H1 (cell line): ENCODE measurements at regions not wholly inside any gene's neighbourhood (a gene's known extent, or its start where the extent isn't known, plus 50 kb on each side); places are given as distances from the start of the nearest gene placed in this dataset.

Experiments
- CTCF ChIA-PET: fragments of 300-600 bp; sonication (Branson Sonifier 250); formaldehyde crosslinking; loops from one replicate; lab custom pipeline; 2021; ENCODE audit not compliant: partially characterized antibody; lab: Charles Lee
- POLR2A ChIA-PET: fragments of 300-600 bp; sonication (Branson Sonifier 250); formaldehyde crosslinking; loops from one replicate; lab custom pipeline; 2021; ENCODE audit warnings: inconsistent platforms; ENCODE audit not compliant: partially characterized antibody; lab: Charles Lee
- DNase-seq, 2 experiments: peaks; one replicate each; pipeline versions ENCODE4 v3.0.0 to v3.0.0-alpha.2; 2010 to 2022; ENCODE audit warnings: low spot score in 2 of 2, low read depth in 1 of 2, mixed read lengths in 1 of 2
- FAIRE-seq: peaks from 2 replicates; lab custom pipeline; 2011; peaks lifted over from hg19 to GRCh38; lab: Jason Lieb, UNC
- H2AFZ ChIP-seq: 2 replicates; pipeline ENCODE4 v1.8.1; 2012; ENCODE audit warnings: low read length, inconsistent platforms
- H2AK5ac ChIP-seq: 2 replicates; pipeline ENCODE4 v1.6.1; 2013; ENCODE audit warnings: low read depth, low read length
- H2BK120ac ChIP-seq: replicated peaks from 2 replicates; pipeline ENCODE3; 2013; ENCODE audit warnings: low read depth, low read length, inconsistent platforms
- H2BK12ac ChIP-seq: 2 replicates; pipeline ENCODE4 v1.6.1; 2013; ENCODE audit warnings: low read depth, low read length
- H2BK15ac ChIP-seq: 2 replicates; pipeline ENCODE4 v1.6.1; 2013; ENCODE audit warnings: low read length
- H2BK20ac ChIP-seq: 2 replicates; pipeline ENCODE4 v1.6.1; 2013; ENCODE audit warnings: low read length
- H2BK5ac ChIP-seq: 2 replicates; pipeline ENCODE4 v1.6.1; 2013; ENCODE audit warnings: low read depth, low read length
- H3K14ac ChIP-seq: 2 replicates; pipeline ENCODE4 v1.6.1; 2013; ENCODE audit warnings: inconsistent platforms; ENCODE audit not compliant: insufficient read length
- H3K18ac ChIP-seq: 2 replicates; pipeline ENCODE4 v1.6.1; 2013; ENCODE audit warnings: low read length; ENCODE audit errors: extremely low read depth
- H3K23ac ChIP-seq: 2 replicates; pipeline ENCODE4 v1.6.1; 2013; ENCODE audit warnings: inconsistent platforms; ENCODE audit not compliant: insufficient read length
- H3K23me2 ChIP-seq: 2 replicates; pipeline ENCODE4 v1.6.1; 2013; ENCODE audit warnings: low read depth, low read length
- H3K27ac ChIP-seq: 2 replicates; pipeline ENCODE4 v1.6.1; 2011; ENCODE audit warnings: low read depth, low read length, inconsistent platforms
- H3K27me3 ChIP-seq, 4 experiments: replicated peaks in 1 of 4; 1 replicate in 1 of 4; 2 replicates in 3 of 4; pipeline versions ENCODE4 v1.6.1 to v1.8.1; 2011 to 2013; ENCODE audit warnings: low read length in 3 of 4, mild to moderate bottlenecking in 3 of 4, inconsistent platforms in 2 of 4, mixed read lengths in 2 of 4, moderate library complexity in 1 of 4; ENCODE audit not compliant: control insufficient read depth in 3 of 4, insufficient read depth in 3 of 4; ENCODE audit errors: extremely low read depth in 1 of 4
- H3K36me3 ChIP-seq, 4 experiments: 2 replicates each; pipeline versions ENCODE4 v1.6.1 to v1.8.1; 2011 to 2013; ENCODE audit warnings: mild to moderate bottlenecking in 4 of 4, low read length in 3 of 4, moderate library complexity in 2 of 4, control low read depth in 1 of 4, inconsistent platforms in 1 of 4; ENCODE audit not compliant: insufficient read depth in 4 of 4, control insufficient read depth in 2 of 4
- H3K4ac ChIP-seq: replicated peaks from 2 replicates; pipeline ENCODE3; 2013; ENCODE audit warnings: low read length, low read depth, mixed read lengths, inconsistent platforms; ENCODE audit not compliant: insufficient read length
- H3K4me1 ChIP-seq, 4 experiments: replicated peaks in 1 of 4; 1 replicate in 1 of 4; 2 replicates in 3 of 4; pipeline versions ENCODE4 v1.6.1 to v1.8.1; 2011 to 2013; ENCODE audit warnings: low read length in 3 of 4, inconsistent platforms in 2 of 4, mixed read lengths in 1 of 4; ENCODE audit not compliant: insufficient read depth in 4 of 4, control insufficient read depth in 3 of 4
- H3K4me2 ChIP-seq, 2 experiments: 2 replicates each; pipeline versions ENCODE4 v1.6.1 to v1.8.1; 2011 to 2013; ENCODE audit warnings: low read depth in 2 of 2, low read length in 2 of 2, control low read depth in 1 of 2, inconsistent platforms in 1 of 2, mild to moderate bottlenecking in 1 of 2; ENCODE audit not compliant: insufficient read depth in 1 of 2
- H3K4me3 ChIP-seq, 4 experiments: fragments of 200-600, 300-600 bp in 1 of 4; sonication (generic), shearing (Covaris generic), sonication (Bioruptor Twin) in 1 of 4; 2 replicates each; pipeline versions ENCODE4 v1.5.1 to v1.8.1; 2011 to 2016; ENCODE audit warnings: low read length in 4 of 4, low read depth in 3 of 4, control low read depth in 2 of 4, inconsistent platforms in 2 of 4, mild to moderate bottlenecking in 2 of 4, mixed read lengths in 1 of 4, moderate library complexity in 1 of 4; ENCODE audit not compliant: insufficient read depth in 2 of 4; ENCODE audit errors: extremely low read depth in 1 of 4
- H3K56ac ChIP-seq: replicated peaks from 2 replicates; pipeline ENCODE3; 2013; ENCODE audit warnings: low read depth, mild to moderate bottlenecking, mixed read lengths, low read length, inconsistent platforms; ENCODE audit not compliant: insufficient read length
- H3K79me1 ChIP-seq: 2 replicates; pipeline ENCODE4 v1.6.1; 2013; ENCODE audit warnings: low read depth, low read length, control low read depth
- H3K79me2 ChIP-seq, 2 experiments: 2 replicates each; pipeline versions ENCODE4 v1.6.1 to v1.8.1; 2012 to 2013; ENCODE audit warnings: low read length in 2 of 2, mild to moderate bottlenecking in 2 of 2, inconsistent platforms in 1 of 2; ENCODE audit not compliant: insufficient read depth in 2 of 2, control insufficient read depth in 1 of 2
- H3K9ac ChIP-seq, 4 experiments: replicated peaks in 1 of 4; 1 replicate in 1 of 4; 2 replicates in 3 of 4; pipeline versions ENCODE4 v1.6.1 to v1.8.1; 2011 to 2013; ENCODE audit warnings: low read depth in 3 of 4, low read length in 3 of 4, control low read depth in 2 of 4, mild to moderate bottlenecking in 2 of 4, moderate library complexity in 2 of 4, inconsistent platforms in 1 of 4; ENCODE audit errors: extremely low read depth in 1 of 4
- H3K9me3 ChIP-seq, 2 experiments: 2 replicates each; pipeline versions ENCODE4 v1.6.1 to v1.8.1; 2012 to 2013; ENCODE audit warnings: mild to moderate bottlenecking in 2 of 2, moderate library complexity in 2 of 2, control low read depth in 1 of 2, inconsistent platforms in 1 of 2, low read depth in 1 of 2, low read length in 1 of 2, mixed read lengths in 1 of 2; ENCODE audit not compliant: insufficient read depth in 2 of 2
- H4K20me1 ChIP-seq, 2 experiments: replicated peaks in 1 of 2; 2 replicates each; pipeline versions ENCODE3 to v1.8.1; 2011 to 2013; ENCODE audit warnings: inconsistent platforms in 2 of 2, low read length in 2 of 2, mild to moderate bottlenecking in 1 of 2; ENCODE audit not compliant: insufficient read depth in 2 of 2, control insufficient read depth in 1 of 2
- H4K5ac ChIP-seq: 2 replicates; pipeline ENCODE4 v1.6.1; 2013; ENCODE audit warnings: low read length, low read depth, mixed read lengths, inconsistent platforms; ENCODE audit not compliant: insufficient read length
- H4K8ac ChIP-seq: 2 replicates; pipeline ENCODE4 v1.8.0; 2013; ENCODE audit warnings: mild to moderate bottlenecking, moderate library complexity, low read length, inconsistent platforms; ENCODE audit not compliant: insufficient read depth; ENCODE audit errors: extremely low read depth
- H4K91ac ChIP-seq: replicated peaks from 2 replicates; pipeline ENCODE3; 2013; ENCODE audit warnings: low read length, mixed read lengths, inconsistent platforms; ENCODE audit not compliant: insufficient read length
- MAFK ChIP-seq: IDR thresholded peaks from 2 replicates; pipeline ENCODE4 v1.6.1; 2012; ENCODE audit warnings: low read depth, mild to moderate bottlenecking, improper control_type of control experiment, low read length
- WGBS, 2 experiments: shearing (Covaris generic) in 1 of 2; methylation state at CpG; one replicate each; pipeline versions ENCODE4 v1.1.6 to v1.1.7; 2013 to 2015; ENCODE audit warnings: low lambda C conversion rate in 2 of 2, mixed read lengths in 2 of 2, inconsistent platforms in 1 of 2, low coverage in 1 of 2, missing lambda C conversion rate in 1 of 2; ENCODE audit not compliant: insufficient replicate concordance in 2 of 2, insufficient coverage in 1 of 2, insufficient read length in 1 of 2; ENCODE audit errors: extremely low coverage in 1 of 2, missing lambda C conversion rate in 1 of 2; 5-methylcytosine and 5-hydroxymethylcytosine counted together

DNA sequence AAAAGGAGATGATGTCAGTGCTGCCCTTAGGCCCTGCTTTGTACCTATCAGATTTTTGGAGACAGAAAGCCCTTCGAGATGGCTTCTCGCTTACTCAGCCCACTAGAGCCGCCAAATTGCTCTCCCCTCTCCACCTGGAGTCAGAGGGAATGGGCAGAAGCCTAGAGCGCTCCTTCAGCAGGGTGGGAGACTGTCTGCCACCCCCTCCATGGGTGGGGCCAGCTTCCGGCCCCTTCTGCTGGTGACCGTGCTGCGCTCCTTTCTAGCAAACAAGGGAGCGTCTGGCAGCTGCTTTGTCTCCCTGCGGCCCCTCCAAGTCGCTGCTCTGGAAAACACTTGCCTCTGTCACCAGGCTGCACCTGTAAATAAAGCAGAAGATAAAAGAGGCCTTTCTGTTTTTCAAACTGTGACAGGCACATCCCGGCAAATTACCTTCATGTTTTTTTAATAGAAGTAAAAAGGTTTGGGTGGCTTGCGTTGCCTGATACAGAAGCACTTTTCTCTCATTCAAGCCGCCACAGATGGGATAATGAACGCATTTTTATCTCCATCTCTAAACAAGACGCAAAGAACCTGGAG lies 145.7 kb upstream of the NECTIN1 start:
- Histone ChIP-seq H2BK15ac (no peak overlapping the region), H3K4me3 (no peak overlapping the region), H3K56ac (no peak overlapping the region), H2BK12ac (no peak overlapping the region), H3K23ac (no peak overlapping the region), H3K18ac (no peak overlapping the region), H3K23me2 (no peaks in the 10 kb centered on the region; the same call in 1 of the 2 replicates), H2BK20ac (no peak overlapping the region), H4K20me1 (no peaks in the 10 kb centered on the region), H2BK5ac (no peak overlapping the region), H3K4me2 (no peak overlapping the region), H3K36me3 (no peaks in the 10 kb centered on the region), H3K79me1 (no peaks in the 10 kb centered on the region), H2AFZ (no peak overlapping the region), H3K9ac (no peak overlapping the region), H2BK120ac (no peak overlapping the region), H3K79me2 (no peaks in the 10 kb centered on the region), H4K5ac (no peak overlapping the region), H3K14ac (no peak overlapping the region), H3K27ac (no peak overlapping the region), H3K4ac (no peak overlapping the region), H3K27me3 (peaks cover 0 to 2% (median 0%) of the 10 kb centered on the region in 4 experiments; a peak in 2 of 7 replicates), H3K4me1 (peaks cover 0 to 2% (median under 1%) of the 10 kb centered on the region in 4 experiments; a peak in 3 of 7 replicates)
- 81% methylated on average over 15 of the region's 15 CpGs; no CpG with 5 or more reads in 1 of the 2 experiments for WGBS, 2 experiments
- no peak for FAIRE-seq
- ChIA-PET POLR2A (interaction anchor here (0.6 to 1.1 kb wide), 2 partner anchors 11 to 205 kb away, joined by 3 to 5 read pairs; no protein-coding TSS in a partner anchor), CTCF (no interaction called here)
- DNase-seq, result no peak
- TF ChIP-seq MAFK, result no peak
- TF ChIP-seq, all 59 proteins: peak for 0
- no peak overlapping the region for H4K91ac ChIP-seq
- H2AK5ac ChIP-seq, result no peak overlapping the region
- H4K8ac ChIP-seq, result no peak overlapping the region
- no peaks in the 10 kb centered on the region for H3K9me3 ChIP-seq
